PFSK-1 (cell line): ENCODE measurements at regions not wholly inside any gene's neighbourhood (a gene's known extent, or its start where the extent isn't known, plus 50 kb on each side); places are given as distances from the start of the nearest gene placed in this dataset.

Source experiments
- FOXP2 ChIP-seq: optimal IDR thresholded peaks from 2 replicates; pipeline ENCODE3; 2011; ENCODE audit warnings: borderline replicate concordance, control low read depth, inconsistent platforms; ENCODE audit not compliant: insufficient read depth; ENCODE audit errors: extremely low read length, extremely low read depth
- POLR2AphosphoS5 ChIP-seq: IDR thresholded peaks from 2 replicates; pipeline ENCODE4 v1.6.1; 2012; ENCODE audit warnings: low read depth, mild to moderate bottlenecking, control low read depth, low read length, moderate library complexity
- SIN3A ChIP-seq: IDR thresholded peaks from 2 replicates; pipeline ENCODE4 v1.6.1; 2012; ENCODE audit warnings: mild to moderate bottlenecking, low read length, moderate library complexity, borderline replicate concordance; ENCODE audit not compliant: insufficient read depth
- TAF1 ChIP-seq: IDR thresholded peaks from 2 replicates; pipeline ENCODE4 v1.6.1; 2012; ENCODE audit warnings: low read length, control low read depth, borderline replicate concordance; ENCODE audit not compliant: insufficient read depth
- TF ChIP-seq, protein P1 (sequence below), 2 experiments: IDR thresholded peaks; 2 replicates each; pipeline versions ENCODE4 v1.6.1 to v1.8.0; 2011 to 2012; ENCODE audit warnings: low read depth in 2 of 2, low read length in 2 of 2, control low read depth in 1 of 2, inconsistent platforms in 1 of 2, mild to moderate bottlenecking in 1 of 2, moderate library complexity in 1 of 2; ENCODE audit not compliant: insufficient read depth in 1 of 2

DNA sequence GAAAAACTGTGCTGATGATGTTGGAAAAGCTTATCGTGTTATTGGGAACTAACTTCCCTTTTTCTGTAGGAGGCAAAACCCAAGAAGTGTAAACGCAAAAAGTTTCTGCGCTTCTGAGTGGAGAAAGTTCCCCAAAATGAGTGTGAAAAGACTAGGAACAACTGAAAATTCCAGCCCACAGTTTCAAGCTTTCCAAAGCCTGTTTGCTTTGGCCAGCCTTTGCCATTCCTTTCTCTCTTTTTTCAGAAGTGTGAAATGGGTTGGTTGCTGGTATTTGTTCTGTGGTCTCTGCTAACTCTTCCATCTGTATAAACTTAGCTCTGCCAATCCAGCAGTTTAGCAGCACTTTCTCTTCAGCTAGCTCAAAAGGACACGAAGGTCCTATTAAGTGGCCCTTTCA is 491.3 kb downstream of the MAFB start:
- TF ChIP-seq TAF1 (no peak), FOXP2 (no peak), POLR2AphosphoS5 (no peak), SIN3A (no peak)
- TF ChIP-seq, protein P1, sequence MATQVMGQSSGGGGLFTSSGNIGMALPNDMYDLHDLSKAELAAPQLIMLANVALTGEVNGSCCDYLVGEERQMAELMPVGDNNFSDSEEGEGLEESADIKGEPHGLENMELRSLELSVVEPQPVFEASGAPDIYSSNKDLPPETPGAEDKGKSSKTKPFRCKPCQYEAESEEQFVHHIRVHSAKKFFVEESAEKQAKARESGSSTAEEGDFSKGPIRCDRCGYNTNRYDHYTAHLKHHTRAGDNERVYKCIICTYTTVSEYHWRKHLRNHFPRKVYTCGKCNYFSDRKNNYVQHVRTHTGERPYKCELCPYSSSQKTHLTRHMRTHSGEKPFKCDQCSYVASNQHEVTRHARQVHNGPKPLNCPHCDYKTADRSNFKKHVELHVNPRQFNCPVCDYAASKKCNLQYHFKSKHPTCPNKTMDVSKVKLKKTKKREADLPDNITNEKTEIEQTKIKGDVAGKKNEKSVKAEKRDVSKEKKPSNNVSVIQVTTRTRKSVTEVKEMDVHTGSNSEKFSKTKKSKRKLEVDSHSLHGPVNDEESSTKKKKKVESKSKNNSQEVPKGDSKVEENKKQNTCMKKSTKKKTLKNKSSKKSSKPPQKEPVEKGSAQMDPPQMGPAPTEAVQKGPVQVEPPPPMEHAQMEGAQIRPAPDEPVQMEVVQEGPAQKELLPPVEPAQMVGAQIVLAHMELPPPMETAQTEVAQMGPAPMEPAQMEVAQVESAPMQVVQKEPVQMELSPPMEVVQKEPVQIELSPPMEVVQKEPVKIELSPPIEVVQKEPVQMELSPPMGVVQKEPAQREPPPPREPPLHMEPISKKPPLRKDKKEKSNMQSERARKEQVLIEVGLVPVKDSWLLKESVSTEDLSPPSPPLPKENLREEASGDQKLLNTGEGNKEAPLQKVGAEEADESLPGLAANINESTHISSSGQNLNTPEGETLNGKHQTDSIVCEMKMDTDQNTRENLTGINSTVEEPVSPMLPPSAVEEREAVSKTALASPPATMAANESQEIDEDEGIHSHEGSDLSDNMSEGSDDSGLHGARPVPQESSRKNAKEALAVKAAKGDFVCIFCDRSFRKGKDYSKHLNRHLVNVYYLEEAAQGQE (IDR thresholded peaks at IDR 0.05; ENCODE audit: insufficient read depth in 1 of 2, low read depth in 2 of 2, low read length in 2 of 2) = no peak

DNA sequence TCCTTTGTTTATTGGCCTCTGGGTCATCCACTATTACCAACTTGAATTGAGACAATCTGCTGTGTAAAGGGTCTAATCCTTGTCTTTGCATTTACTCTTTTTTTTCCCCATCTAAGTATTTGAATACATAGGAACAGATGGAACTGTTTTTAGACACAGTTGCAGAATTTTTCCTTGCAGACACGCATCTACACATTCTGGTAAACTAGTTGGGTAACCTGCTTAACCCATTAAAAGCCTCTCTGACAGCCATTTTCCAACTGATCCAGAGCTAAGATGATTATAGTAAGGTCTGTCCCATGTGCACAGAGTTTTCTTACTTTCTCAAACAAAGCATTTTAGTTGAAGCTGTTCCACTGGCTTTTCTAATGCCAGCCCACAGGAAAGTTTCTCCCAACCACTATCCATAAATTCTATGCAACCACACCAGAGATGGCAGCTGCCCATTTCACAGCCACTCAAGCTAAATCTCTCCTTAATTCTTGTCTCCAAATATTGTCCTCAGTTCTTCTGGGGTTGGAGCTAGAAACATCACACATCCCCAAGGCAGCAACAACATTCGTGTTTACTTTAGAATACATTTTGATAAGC is 492.1 kb downstream of the MAFB start:
- no peak for TF ChIP-seq SIN3A
- TF ChIP-seq TAF1 = no peak
- TF ChIP-seq FOXP2 = no peak
- TF ChIP-seq, protein P1 (IDR thresholded peaks at IDR 0.05; ENCODE audit: insufficient read depth in 1 of 2, low read depth in 2 of 2, low read length in 2 of 2) = no peak
- no peak for TF ChIP-seq POLR2AphosphoS5

DNA sequence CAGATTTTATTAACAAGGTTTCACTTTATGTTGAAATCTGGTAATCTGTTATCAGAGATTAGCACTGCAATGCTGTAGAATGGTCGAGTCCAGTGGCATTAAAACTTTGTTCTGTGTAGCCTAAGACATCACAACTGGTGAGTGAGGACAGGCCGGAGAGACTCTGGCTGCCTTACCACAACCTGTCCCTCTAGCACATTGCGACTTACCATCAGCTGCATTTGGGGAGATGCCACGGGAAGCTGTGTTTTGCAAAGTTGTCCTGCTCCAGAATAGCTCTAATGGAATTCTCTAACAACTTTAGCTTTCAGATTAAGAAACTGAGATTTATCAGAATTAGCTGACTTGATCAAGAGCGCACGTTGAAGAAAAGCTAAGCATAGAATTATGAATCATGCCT is 493.3 kb downstream of the MAFB start:
- TF ChIP-seq, protein P1 (IDR thresholded peaks at IDR 0.05; ENCODE audit: insufficient read depth in 1 of 2, low read depth in 2 of 2, low read length in 2 of 2) = no peak
- TF ChIP-seq FOXP2 (no peak), TAF1 (no peak), POLR2AphosphoS5 (no peak), SIN3A (no peak)

DNA sequence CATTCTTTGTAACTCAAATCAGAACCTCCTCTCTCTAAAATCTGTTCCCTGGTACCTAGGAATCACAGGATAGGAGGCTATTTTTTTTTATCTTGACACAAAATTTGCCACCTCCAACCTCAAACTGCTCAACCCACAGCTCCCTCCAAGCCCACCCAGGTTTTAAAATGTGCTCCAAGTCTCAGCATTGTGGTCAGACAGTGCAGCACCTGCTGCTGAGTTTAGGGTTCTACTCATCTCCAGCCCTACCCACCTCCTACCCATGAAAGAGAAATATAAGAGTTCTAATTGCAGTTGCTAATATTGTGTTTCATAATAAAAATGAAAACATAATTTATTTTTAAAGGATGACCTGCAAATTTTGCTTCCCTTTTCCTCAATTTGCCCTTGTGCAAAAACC is 496.5 kb downstream of the MAFB start:
- TF ChIP-seq, protein P1 (IDR thresholded peaks at IDR 0.05; ENCODE audit: insufficient read depth in 1 of 2, low read depth in 2 of 2, low read length in 2 of 2) = no peak
- TF ChIP-seq POLR2AphosphoS5 (no peak), TAF1 (no peak), SIN3A (no peak), FOXP2 (no peak)

DNA sequence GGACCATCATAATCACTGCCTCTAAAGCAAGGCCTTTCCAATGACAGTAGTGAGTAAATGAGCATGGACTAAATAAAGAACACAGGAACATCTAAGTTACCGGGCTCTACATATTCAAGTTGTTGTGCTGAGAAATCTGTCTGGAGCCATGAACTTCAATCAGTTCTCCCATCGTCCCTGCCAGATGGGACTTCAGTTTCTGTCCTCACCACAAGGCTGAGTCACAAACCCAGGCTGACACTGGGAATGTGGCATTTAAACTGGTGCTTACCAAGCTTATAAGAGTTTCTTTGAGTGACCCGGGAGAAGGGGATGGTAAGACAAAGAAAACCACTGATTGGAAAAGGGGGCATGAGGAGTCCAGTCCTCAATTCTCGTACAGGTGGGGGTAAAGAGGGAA is 497.0 kb downstream of the MAFB start:
- no peak for TF ChIP-seq SIN3A
- no peak for TF ChIP-seq POLR2AphosphoS5
- TF ChIP-seq FOXP2 = no peak
- TF ChIP-seq, protein P1 (IDR thresholded peaks at IDR 0.05; ENCODE audit: insufficient read depth in 1 of 2, low read depth in 2 of 2, low read length in 2 of 2) = no peak
- TF ChIP-seq TAF1 = no peak
